ENCODE measurements at regions not wholly inside any gene's neighbourhood (a gene's known extent, or its start where the extent isn't known, plus 50 kb on each side); places are given as distances from the start of the nearest gene placed in this dataset.

DNA sequence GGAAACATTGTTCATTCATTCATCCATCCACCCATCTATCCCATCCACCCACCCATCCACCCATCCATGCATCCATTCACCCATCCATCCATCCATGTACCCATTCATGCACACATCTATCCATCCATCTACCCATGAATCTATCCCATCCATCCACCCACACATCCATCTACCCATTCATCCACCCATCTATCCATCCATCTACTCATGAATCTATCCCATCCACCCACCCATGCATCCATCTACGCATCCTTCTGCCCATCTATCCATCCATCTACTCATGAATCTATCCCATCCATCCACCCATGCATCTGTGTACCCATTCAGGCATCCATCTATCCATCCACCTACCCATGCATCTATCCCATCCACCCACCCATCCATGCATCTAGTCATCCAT, 51.6 kb upstream of the URI1 start:
- H3K9me3 ChIP-seq (replicated peaks) = no peaks in the 10 kb centered on the region
- no peak for DNase-seq
- 0 out of 2 replicates have a peak, but pooled peaks cover 3% of the 10 kb centered on the region for H3K27me3 ChIP-seq
- H3K4me3 ChIP-seq = no peak overlapping the region
- no peak overlapping the region for H3K27ac ChIP-seq
- H3K36me3 ChIP-seq = no peaks in the 10 kb centered on the region
- no peaks in the 10 kb centered on the region for H3K4me1 ChIP-seq
